WTC11 (cell line): ENCODE measurements at regions not wholly inside any gene's neighbourhood (a gene's known extent, or its start where the extent isn't known, plus 50 kb on each side); places are given as distances from the start of the nearest gene placed in this dataset.

Source experiments
- ZNF121 ChIP-seq: sonication (generic); formaldehyde crosslinking; IDR thresholded peaks from 2 replicates; pipeline ENCODE4 v1.8.0; 2023; ENCODE audit warnings: missing genetic modification reagents
- TF ChIP-seq, protein P1 (sequence below): sonication (generic); formaldehyde crosslinking; IDR thresholded peaks from 2 replicates; pipeline ENCODE4 v1.8.0; 2022; ENCODE audit warnings: mild to moderate bottlenecking, missing genetic modification reagents

DNA sequence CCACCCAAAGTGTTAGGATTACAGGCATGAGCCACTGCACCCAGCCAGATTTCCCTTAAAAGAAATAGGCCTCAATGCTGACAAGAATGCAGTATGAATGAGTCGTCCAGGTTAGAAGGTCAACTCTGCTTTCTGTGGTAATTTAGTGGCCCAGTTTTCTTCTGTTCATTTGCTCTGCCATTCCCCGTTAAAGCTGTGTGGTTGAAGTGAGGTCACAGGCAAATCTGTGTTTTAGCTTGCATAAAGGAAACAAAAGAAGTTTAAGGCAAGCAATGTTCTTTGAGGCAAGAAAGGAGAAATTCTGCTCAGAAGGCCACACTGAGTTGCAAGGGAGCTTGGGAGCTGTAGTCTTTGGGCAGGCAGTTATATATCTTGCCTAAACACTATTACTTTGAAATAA, 176.8 kb downstream of the LARP7 start:
- TF ChIP-seq, protein P1, sequence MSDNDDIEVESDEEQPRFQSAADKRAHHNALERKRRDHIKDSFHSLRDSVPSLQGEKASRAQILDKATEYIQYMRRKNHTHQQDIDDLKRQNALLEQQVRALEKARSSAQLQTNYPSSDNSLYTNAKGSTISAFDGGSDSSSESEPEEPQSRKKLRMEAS (CRISPR knock-in tag): no peak
- no peak for TF ChIP-seq ZNF121
